ENCODE measurements at regions not wholly inside any gene's neighbourhood (a gene's known extent, or its start where the extent isn't known, plus 50 kb on each side); places are given as distances from the start of the nearest gene placed in this dataset.

DNA sequence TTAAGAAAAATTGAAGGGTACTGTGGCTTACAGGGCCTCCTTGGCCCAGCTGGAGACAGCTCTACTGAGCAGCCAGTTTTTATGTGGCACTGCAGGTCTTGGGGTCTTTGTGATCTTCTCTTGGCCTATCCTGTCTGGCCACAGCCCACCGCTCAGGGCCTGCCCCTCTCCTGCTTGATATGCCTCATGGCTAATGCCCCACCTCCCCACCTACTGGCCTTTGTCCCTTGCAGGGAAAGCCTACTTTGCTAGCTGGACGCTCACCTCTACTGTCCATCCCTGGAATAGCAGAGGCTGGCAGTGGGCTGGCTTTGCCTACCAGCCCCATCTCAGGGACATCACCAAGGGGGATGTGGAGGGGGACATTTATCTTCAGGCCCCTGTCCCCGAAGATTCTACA lies 134.1 kb downstream of the PJA1 start:
- no peaks in the 10 kb centered on the region for H3K36me3 ChIP-seq (ENCODE audit: control insufficient read depth, insufficient read depth, low read length)
- H3K27me3 ChIP-seq (replicated peaks; ENCODE audit: control insufficient read depth, insufficient read depth, low read length) = no peaks in the 10 kb centered on the region
- DNase-seq (ENCODE audit: extremely low read depth, insufficient read length) = no peak
- TF ChIP-seq, protein P1, sequence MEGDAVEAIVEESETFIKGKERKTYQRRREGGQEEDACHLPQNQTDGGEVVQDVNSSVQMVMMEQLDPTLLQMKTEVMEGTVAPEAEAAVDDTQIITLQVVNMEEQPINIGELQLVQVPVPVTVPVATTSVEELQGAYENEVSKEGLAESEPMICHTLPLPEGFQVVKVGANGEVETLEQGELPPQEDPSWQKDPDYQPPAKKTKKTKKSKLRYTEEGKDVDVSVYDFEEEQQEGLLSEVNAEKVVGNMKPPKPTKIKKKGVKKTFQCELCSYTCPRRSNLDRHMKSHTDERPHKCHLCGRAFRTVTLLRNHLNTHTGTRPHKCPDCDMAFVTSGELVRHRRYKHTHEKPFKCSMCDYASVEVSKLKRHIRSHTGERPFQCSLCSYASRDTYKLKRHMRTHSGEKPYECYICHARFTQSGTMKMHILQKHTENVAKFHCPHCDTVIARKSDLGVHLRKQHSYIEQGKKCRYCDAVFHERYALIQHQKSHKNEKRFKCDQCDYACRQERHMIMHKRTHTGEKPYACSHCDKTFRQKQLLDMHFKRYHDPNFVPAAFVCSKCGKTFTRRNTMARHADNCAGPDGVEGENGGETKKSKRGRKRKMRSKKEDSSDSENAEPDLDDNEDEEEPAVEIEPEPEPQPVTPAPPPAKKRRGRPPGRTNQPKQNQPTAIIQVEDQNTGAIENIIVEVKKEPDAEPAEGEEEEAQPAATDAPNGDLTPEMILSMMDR (IDR thresholded peaks at IDR 0.05; ENCODE audit: insufficient read depth, low read length, poor library complexity, severe bottlenecking) = no peak
- no peak overlapping the region for H3K4me3 ChIP-seq (replicated peaks; ENCODE audit: low read depth, low read length)

DNA sequence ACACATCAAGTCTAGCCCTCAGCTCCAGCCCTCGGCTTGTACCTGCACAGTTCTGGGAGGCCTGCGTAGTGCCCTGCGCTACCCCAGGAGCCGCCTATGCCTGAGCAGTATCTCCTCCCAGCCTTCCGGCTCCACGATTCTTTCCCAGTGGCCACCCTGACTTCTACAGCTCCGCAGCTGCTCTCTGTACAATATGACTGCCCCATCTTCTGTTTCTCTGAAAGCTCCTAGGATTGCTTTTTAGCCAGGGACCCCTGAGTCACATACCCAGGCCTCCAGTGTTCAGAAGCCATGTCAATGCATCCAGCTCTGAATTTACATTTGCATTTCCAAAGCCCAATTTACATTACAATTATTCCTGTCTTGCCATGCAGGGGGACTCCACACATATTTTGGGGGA lies 135.5 kb downstream of the PJA1 start:
- Histone ChIP-seq H3K27me3 (replicated peaks; ENCODE audit: control insufficient read depth, insufficient read depth, low read length) (no peaks in the 10 kb centered on the region), H3K36me3 (ENCODE audit: control insufficient read depth, insufficient read depth, low read length) (no peaks in the 10 kb centered on the region), H3K4me3 (replicated peaks; ENCODE audit: low read depth, low read length) (no peak overlapping the region)
- no peak for DNase-seq (ENCODE audit: extremely low read depth, insufficient read length)
- TF ChIP-seq, protein P1 (IDR thresholded peaks at IDR 0.05; ENCODE audit: insufficient read depth, low read length, poor library complexity, severe bottlenecking) = no peak

DNA sequence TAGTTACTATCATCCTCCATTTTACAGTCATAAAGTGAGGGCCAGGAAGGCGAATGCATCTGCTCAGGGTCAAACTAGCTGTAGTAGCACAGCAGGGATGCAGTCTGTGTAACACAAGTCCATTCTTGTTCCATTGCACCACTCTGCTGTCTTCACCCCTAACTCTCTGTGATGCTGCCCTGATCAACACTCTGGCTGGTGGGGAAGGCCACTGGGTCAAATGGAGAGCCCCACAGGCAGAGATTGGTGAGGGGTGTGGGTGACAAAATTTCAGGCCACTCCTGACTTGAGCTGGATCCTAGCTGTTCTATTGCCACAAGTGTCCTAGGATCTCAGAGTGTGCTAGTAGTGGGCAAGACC lies 136.5 kb downstream of the PJA1 start:
- H3K4me3 ChIP-seq (replicated peaks; ENCODE audit: low read depth, low read length) = no peak overlapping the region
- TF ChIP-seq, protein P1 (IDR thresholded peaks at IDR 0.05; ENCODE audit: insufficient read depth, low read length, poor library complexity, severe bottlenecking) = no peak
- H3K36me3 ChIP-seq (ENCODE audit: control insufficient read depth, insufficient read depth, low read length) = no peaks in the 10 kb centered on the region
- H3K27me3 ChIP-seq (replicated peaks; ENCODE audit: control insufficient read depth, insufficient read depth, low read length) = no peaks in the 10 kb centered on the region
- DNase-seq (ENCODE audit: extremely low read depth, insufficient read length) = no peak

DNA sequence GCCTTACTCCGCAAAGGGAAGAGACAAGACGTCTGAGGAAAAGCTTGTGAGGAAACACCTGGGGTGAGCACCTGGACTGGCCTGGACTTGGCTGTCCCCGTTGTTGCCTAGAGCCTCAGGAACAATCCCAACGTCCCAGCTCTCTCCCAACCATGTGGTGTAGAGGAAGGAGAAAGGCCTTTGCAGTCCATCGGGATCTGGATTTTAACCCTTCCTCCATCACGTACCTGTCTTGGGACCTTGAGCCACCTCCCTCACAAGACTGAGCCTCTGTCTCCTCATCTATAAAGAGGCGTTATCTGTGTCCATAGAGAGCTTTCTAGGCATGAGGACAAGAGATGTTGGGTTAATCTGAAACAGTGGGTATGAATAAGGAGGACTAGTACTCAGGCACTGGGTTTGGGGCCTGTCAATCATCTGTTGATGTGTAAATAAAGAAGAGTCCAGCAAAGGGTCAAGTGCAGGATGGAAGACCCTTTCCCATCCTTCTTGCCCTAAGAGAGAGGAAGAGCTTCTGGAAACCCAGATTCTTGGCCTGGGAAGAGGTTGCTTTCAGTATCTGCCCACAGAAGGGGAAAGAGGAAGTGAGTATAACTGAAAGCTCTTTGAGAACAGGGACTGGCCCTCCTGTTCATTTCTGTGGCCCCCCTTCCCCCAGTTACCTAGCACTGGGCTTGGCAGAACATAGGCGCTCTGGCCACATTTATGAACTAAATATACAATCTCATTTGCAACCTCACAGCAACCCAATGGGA lies 137.1 kb downstream of the PJA1 start:
- Histone ChIP-seq H3K4me3 (replicated peaks; ENCODE audit: low read depth, low read length) (no peak overlapping the region), H3K27me3 (replicated peaks; ENCODE audit: control insufficient read depth, insufficient read depth, low read length) (no peaks in the 10 kb centered on the region), H3K36me3 (ENCODE audit: control insufficient read depth, insufficient read depth, low read length) (no peaks in the 10 kb centered on the region)
- TF ChIP-seq, protein P1 (IDR thresholded peaks at IDR 0.05; ENCODE audit: insufficient read depth, low read length, poor library complexity, severe bottlenecking) = no peak
- peak; percentile 37 for DNase-seq (ENCODE audit: extremely low read depth, insufficient read length)

DNA sequence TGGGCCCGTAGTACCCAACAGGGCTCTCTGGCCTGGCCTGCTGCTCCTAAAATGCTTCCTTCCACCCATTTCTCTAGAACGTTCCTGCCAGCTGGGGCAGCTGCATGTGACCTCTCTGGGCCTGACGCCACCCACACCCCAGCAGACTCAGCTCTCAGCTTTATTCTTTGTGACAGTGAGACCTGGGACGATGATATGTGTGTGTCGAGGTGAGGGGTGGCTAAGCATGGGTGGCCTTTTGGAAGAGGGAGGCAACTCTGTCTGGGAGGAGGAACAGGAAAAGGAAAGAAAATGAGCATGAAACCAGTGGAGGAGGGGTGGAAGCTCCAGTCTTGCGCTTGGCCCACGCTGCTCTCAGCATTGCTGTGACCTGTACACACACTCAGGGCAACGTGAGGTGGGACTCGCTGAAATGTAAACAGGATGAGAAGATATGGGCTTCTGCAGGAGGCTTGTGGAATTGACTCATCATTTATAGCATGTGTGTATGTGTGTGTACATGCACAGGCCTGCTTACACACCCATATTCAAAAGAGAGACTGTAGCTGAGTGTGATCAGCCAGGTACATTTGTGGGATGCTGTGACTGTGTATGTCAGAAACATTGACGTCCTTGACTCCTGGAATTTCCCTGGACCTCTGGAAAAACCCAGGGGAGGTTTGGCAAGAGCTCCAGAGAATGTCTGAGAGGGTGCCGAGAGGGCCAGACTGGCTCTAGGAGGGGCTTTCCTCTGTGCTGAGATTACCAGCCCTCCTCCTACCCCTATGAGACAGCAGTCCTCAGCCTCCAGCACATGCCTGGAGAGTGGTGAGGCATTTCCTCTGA lies 137.9 kb downstream of the PJA1 start:
- peak; percentile 17 for DNase-seq (ENCODE audit: extremely low read depth, insufficient read length)
- TF ChIP-seq, protein P1 (IDR thresholded peaks at IDR 0.05; ENCODE audit: insufficient read depth, low read length, poor library complexity, severe bottlenecking) = no peak
- H3K4me3 ChIP-seq (replicated peaks; ENCODE audit: low read depth, low read length) = no peak overlapping the region
- H3K36me3 ChIP-seq (ENCODE audit: control insufficient read depth, insufficient read depth, low read length) = no peaks in the 10 kb centered on the region
- H3K27me3 ChIP-seq (replicated peaks; ENCODE audit: control insufficient read depth, insufficient read depth, low read length) = no peaks in the 10 kb centered on the region

Data from GM06990 (cell line).